ENCODE measurements at regions not wholly inside any gene's neighbourhood (a gene's known extent, or its start where the extent isn't known, plus 50 kb on each side); places are given as distances from the start of the nearest gene placed in this dataset.

DNA sequence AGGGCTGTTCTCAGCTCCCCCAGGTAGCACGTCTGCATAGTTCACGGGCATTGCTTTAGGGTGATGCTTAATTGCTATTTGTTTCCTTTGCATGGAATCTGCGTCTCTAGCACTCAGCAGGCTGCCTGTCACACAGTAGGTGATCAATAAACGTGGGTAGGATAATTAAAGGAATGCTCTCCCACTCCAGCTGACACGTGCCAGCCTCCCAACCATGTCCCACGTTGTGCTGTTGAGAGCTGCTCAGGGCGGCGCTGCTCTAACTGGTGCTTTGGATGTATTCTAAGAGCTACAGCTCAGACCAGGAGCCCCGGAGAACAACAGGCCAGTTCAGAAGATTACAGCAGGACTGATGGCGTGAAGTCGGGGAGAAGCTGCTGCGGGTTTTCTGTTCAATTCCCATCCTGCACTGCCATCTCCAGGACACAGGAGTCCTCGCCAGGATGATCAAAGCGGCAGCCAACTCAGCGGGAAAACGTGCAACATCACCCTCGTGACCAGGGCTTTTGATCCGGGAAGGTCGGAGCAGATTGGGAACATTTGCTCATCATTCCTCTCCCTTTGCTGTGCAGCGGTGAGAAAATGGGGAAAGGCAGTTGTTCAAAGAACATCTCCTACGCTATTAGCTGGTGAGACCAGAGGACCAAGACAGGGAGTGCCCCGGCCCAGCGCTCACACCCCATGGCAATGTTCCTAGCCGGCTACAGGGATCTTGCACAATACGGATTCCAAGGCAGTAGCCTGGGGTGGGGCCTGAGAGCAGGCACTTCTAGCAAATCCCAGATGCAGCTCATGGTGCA, 50.5 kb upstream of the FOXK1 start:
- TF ChIP-seq TGIF2 (CRISPR knock-in tag; IDR thresholded peaks at IDR 0.05), result no peak
- TF ChIP-seq ZZZ3 (IDR thresholded peaks at IDR 0.05), result no peak
- TF ChIP-seq ZNF121 (CRISPR knock-in tag; conservative IDR thresholded peaks at IDR 0.05), result no peak
- TF ChIP-seq ZFP30 (CRISPR knock-in tag; IDR thresholded peaks at IDR 0.05; ENCODE audit: borderline replicate concordance), result no peak
- TF ChIP-seq SOX6 (IDR thresholded peaks at IDR 0.05), result 0 out of 2 replicates have a peak, but pooled peaks have one; percentile 17
- TF ChIP-seq, protein P1, sequence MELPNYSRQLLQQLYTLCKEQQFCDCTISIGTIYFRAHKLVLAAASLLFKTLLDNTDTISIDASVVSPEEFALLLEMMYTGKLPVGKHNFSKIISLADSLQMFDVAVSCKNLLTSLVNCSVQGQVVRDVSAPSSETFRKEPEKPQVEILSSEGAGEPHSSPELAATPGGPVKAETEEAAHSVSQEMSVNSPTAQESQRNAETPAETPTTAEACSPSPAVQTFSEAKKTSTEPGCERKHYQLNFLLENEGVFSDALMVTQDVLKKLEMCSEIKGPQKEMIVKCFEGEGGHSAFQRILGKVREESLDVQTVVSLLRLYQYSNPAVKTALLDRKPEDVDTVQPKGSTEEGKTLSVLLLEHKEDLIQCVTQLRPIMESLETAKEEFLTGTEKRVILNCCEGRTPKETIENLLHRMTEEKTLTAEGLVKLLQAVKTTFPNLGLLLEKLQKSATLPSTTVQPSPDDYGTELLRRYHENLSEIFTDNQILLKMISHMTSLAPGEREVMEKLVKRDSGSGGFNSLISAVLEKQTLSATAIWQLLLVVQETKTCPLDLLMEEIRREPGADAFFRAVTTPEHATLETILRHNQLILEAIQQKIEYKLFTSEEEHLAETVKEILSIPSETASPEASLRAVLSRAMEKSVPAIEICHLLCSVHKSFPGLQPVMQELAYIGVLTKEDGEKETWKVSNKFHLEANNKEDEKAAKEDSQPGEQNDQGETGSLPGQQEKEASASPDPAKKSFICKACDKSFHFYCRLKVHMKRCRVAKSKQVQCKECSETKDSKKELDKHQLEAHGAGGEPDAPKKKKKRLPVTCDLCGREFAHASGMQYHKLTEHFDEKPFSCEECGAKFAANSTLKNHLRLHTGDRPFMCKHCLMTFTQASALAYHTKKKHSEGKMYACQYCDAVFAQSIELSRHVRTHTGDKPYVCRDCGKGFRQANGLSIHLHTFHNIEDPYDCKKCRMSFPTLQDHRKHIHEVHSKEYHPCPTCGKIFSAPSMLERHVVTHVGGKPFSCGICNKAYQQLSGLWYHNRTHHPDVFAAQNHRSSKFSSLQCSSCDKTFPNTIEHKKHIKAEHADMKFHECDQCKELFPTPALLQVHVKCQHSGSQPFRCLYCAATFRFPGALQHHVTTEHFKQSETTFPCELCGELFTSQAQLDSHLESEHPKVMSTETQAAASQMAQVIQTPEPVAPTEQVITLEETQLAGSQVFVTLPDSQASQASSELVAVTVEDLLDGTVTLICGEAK (IDR thresholded peaks at IDR 0.05), result no peak
- TF ChIP-seq, protein P1 (CRISPR knock-in tag; IDR thresholded peaks at IDR 0.05), result no peak
- no peak for TF ChIP-seq KAT7 (CRISPR knock-in tag; IDR thresholded peaks at IDR 0.05; ENCODE audit: borderline replicate concordance)
- no peak for TF ChIP-seq TARDBP (IDR thresholded peaks at IDR 0.05)
- TF ChIP-seq CCAR2 (IDR thresholded peaks at IDR 0.05; ENCODE audit: low read depth, low read length), result no peak
- TF ChIP-seq, protein P2, sequence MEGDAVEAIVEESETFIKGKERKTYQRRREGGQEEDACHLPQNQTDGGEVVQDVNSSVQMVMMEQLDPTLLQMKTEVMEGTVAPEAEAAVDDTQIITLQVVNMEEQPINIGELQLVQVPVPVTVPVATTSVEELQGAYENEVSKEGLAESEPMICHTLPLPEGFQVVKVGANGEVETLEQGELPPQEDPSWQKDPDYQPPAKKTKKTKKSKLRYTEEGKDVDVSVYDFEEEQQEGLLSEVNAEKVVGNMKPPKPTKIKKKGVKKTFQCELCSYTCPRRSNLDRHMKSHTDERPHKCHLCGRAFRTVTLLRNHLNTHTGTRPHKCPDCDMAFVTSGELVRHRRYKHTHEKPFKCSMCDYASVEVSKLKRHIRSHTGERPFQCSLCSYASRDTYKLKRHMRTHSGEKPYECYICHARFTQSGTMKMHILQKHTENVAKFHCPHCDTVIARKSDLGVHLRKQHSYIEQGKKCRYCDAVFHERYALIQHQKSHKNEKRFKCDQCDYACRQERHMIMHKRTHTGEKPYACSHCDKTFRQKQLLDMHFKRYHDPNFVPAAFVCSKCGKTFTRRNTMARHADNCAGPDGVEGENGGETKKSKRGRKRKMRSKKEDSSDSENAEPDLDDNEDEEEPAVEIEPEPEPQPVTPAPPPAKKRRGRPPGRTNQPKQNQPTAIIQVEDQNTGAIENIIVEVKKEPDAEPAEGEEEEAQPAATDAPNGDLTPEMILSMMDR (IDR thresholded peaks at IDR 0.05 in 2 of 3, conservative IDR thresholded peaks at IDR 0.05 in 1 of 3; ENCODE audit: insufficient read depth in 2 of 3, low read depth in 1 of 3, low read length in 3 of 3), result peak; percentile 82 to 92 (median 89)
- no peak for TF ChIP-seq GATAD2A (IDR thresholded peaks at IDR 0.05)

Data from K562 (cell line).